ENCODE measurements at regions not wholly inside any gene's neighbourhood (a gene's known extent, or its start where the extent isn't known, plus 50 kb on each side); places are given as distances from the start of the nearest gene placed in this dataset.

GRCh38 chr2:57936216-57936615 lies 110.4 kb upstream of the VRK2 start:
- 91% methylated on average over 1 of the region's 1 CpG for WGBS (ENCODE audit: low lambda C conversion rate, missing lambda C conversion rate)

GRCh38 chr2:57937456-57937855 lies 109.2 kb upstream of the VRK2 start:
- no peak for DNase-seq (ENCODE audit: low spot score)
- WGBS (ENCODE audit: low lambda C conversion rate, missing lambda C conversion rate) = 78% methylated on average over 2 of the region's 3 CpGs
- H3K9me3 ChIP-seq (ENCODE audit: low read depth) = no peaks in the 10 kb centered on the region
- no peaks in the 10 kb centered on the region for H4K20me1 ChIP-seq (ENCODE audit: insufficient read depth, poor library complexity, severe bottlenecking)
- TF ChIP-seq EZH2phosphoT487 (IDR thresholded peaks at IDR 0.05; ENCODE audit: low read depth, severe bottlenecking, unreplicated experiment) (no peak), CTCF (IDR thresholded peaks at IDR 0.05; ENCODE audit: poor library complexity) (no peak), EZH2 (IDR thresholded peaks at IDR 0.05; ENCODE audit: borderline replicate concordance) (no peak)
- no peak overlapping the region for H3K27ac ChIP-seq
- no peak overlapping the region for H3K4me2 ChIP-seq
- no peaks in the 10 kb centered on the region for H3K9me2 ChIP-seq (replicated peaks; ENCODE audit: insufficient read depth)
- H3K36me3 ChIP-seq (replicated peaks; ENCODE audit: insufficient read depth, low read depth) = no peaks in the 10 kb centered on the region
- H3K4me1 ChIP-seq (ENCODE audit: insufficient read depth) = no peaks in the 10 kb centered on the region
- no peak overlapping the region for H3K4me3 ChIP-seq
- no peaks in the 10 kb centered on the region for H3K27me3 ChIP-seq
- no peak overlapping the region for H2AFZ ChIP-seq
- H3K79me2 ChIP-seq = no peaks in the 10 kb centered on the region

More at GRCh38 chr2:57936216-57936615, 110.4 kb upstream of the VRK2 start:
- H3K27ac ChIP-seq = no peak overlapping the region
- no peaks in the 10 kb centered on the region for H3K4me1 ChIP-seq (ENCODE audit: insufficient read depth)
- H3K27me3 ChIP-seq = no peaks in the 10 kb centered on the region
- no peaks in the 10 kb centered on the region for H3K9me3 ChIP-seq (ENCODE audit: low read depth)
- DNase-seq (ENCODE audit: low spot score) = no peak
- H3K36me3 ChIP-seq (replicated peaks; ENCODE audit: insufficient read depth, low read depth) = no peaks in the 10 kb centered on the region
- no peak overlapping the region for H2AFZ ChIP-seq
- no peaks in the 10 kb centered on the region for H4K20me1 ChIP-seq (ENCODE audit: insufficient read depth, poor library complexity, severe bottlenecking)
- TF ChIP-seq CTCF (IDR thresholded peaks at IDR 0.05; ENCODE audit: poor library complexity) (no peak), EZH2phosphoT487 (IDR thresholded peaks at IDR 0.05; ENCODE audit: low read depth, severe bottlenecking, unreplicated experiment) (no peak), EZH2 (IDR thresholded peaks at IDR 0.05; ENCODE audit: borderline replicate concordance) (no peak)
- H3K9me2 ChIP-seq (replicated peaks; ENCODE audit: insufficient read depth) = no peaks in the 10 kb centered on the region
- no peak overlapping the region for H3K4me3 ChIP-seq
- no peak overlapping the region for H3K4me2 ChIP-seq
- no peaks in the 10 kb centered on the region for H3K79me2 ChIP-seq

GRCh38 chr2:57941816-57942215 lies 104.8 kb upstream of the VRK2 start:
- H3K79me2 ChIP-seq = no peaks in the 10 kb centered on the region
- no peak for TF ChIP-seq CTCF (IDR thresholded peaks at IDR 0.05; ENCODE audit: poor library complexity)
- TF ChIP-seq EZH2 (IDR thresholded peaks at IDR 0.05; ENCODE audit: borderline replicate concordance) = no peak
- TF ChIP-seq EZH2phosphoT487 (IDR thresholded peaks at IDR 0.05; ENCODE audit: low read depth, severe bottlenecking, unreplicated experiment) = no peak
- H2AFZ ChIP-seq = no peak overlapping the region
- no peak overlapping the region for H3K4me2 ChIP-seq
- H3K4me1 ChIP-seq (ENCODE audit: insufficient read depth) = peaks cover 4% of the 10 kb centered on the region
- no peaks in the 10 kb centered on the region for H3K9me2 ChIP-seq (replicated peaks; ENCODE audit: insufficient read depth)
- no peaks in the 10 kb centered on the region for H4K20me1 ChIP-seq (ENCODE audit: insufficient read depth, poor library complexity, severe bottlenecking)
- H3K36me3 ChIP-seq (replicated peaks; ENCODE audit: insufficient read depth, low read depth) = no peaks in the 10 kb centered on the region
- H3K9me3 ChIP-seq (ENCODE audit: low read depth) = no peaks in the 10 kb centered on the region
- DNase-seq (ENCODE audit: low spot score) = no peak
- WGBS (ENCODE audit: low lambda C conversion rate, missing lambda C conversion rate) = 93% methylated on average over 1 of the region's 1 CpG
- H3K4me3 ChIP-seq = no peak overlapping the region
- H3K27ac ChIP-seq = no peak overlapping the region
- no peaks in the 10 kb centered on the region for H3K27me3 ChIP-seq

- no peaks in the 10 kb centered on the region for H3K79me2 ChIP-seq
- peak overlapping the region; percentile 37 for H3K27ac ChIP-seq
- H3K27me3 ChIP-seq = no peaks in the 10 kb centered on the region
- H3K4me2 ChIP-seq = no peak overlapping the region
- no peaks in the 10 kb centered on the region for H3K9me3 ChIP-seq (ENCODE audit: low read depth)
- H4K20me1 ChIP-seq (ENCODE audit: insufficient read depth, poor library complexity, severe bottlenecking) = no peaks in the 10 kb centered on the region
- H3K4me3 ChIP-seq = no peak overlapping the region
- no peak overlapping the region for H2AFZ ChIP-seq
- no peak for TF ChIP-seq EZH2phosphoT487 (IDR thresholded peaks at IDR 0.05; ENCODE audit: low read depth, severe bottlenecking, unreplicated experiment)
- TF ChIP-seq EZH2 (IDR thresholded peaks at IDR 0.05; ENCODE audit: borderline replicate concordance) = no peak
- TF ChIP-seq CTCF (IDR thresholded peaks at IDR 0.05; ENCODE audit: poor library complexity) = no peak
- no peaks in the 10 kb centered on the region for H3K36me3 ChIP-seq (replicated peaks; ENCODE audit: insufficient read depth, low read depth)
- DNase-seq (ENCODE audit: low spot score) = peak; percentile 14
- H3K9me2 ChIP-seq (replicated peaks; ENCODE audit: insufficient read depth) = no peaks in the 10 kb centered on the region
- peaks cover 4% of the 10 kb centered on the region for H3K4me1 ChIP-seq (ENCODE audit: insufficient read depth)
Observed at GRCh38 chr2:57943315-57943714, 103.3 kb upstream of the VRK2 start.

Measured in hepatocyte (in vitro differentiated cells).